ENCODE measurements at regions not wholly inside any gene's neighbourhood (a gene's known extent, or its start where the extent isn't known, plus 50 kb on each side); places are given as distances from the start of the nearest gene placed in this dataset.
"Not testable (repeated sequence)": the region's sequence is repeated elsewhere in the genome, so short reads cannot be mapped to it uniquely, and the experiment has no call there.

DNA sequence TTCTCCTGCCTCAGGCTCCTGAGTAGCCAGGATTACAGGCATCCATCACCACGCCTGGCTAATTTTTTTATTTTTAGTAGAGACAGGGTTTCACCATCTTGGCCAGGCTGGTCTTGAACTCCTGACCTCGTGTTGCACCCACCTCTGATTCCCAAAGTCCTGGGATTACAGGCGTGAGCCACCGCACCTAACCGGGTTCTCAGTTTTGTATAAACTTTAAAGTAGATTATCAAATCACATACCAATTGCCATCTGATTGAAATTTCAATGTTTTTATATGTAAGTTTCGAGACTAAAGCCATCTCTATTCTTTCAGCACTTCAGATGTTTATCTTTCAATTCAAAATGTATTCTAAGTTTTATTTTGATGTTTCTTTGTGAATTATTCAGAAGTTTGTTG, 110.1 kb downstream of the POTEH start:
- H3K9me3 ChIP-seq; intact Hi-C loops (cut with DNase I); H3K36me3 ChIP-seq; H3K27me3 ChIP-seq; H3K4me3 ChIP-seq; DNase-seq; H3K4me1 ChIP-seq; H3K27ac ChIP-seq: not testable (repeated sequence)
- WGBS, 2 donors, result 14 to 56% methylated on average over 1 to 2 of the region's 6 CpGs

- H3K36me3 ChIP-seq; H3K9me3 ChIP-seq; H3K4me3 ChIP-seq; H3K27me3 ChIP-seq; H3K4me1 ChIP-seq; intact Hi-C loops (cut with DNase I); H3K27ac ChIP-seq; DNase-seq: not testable (repeated sequence)
- WGBS, 2 donors, result no CpG with 5 or more reads among the region's 1 CpG
These were observed 121.3 kb downstream of the POTEH start for GRCh38 chr22:15811141-15811540.

GRCh38 chr22:15815783-15816182, 126.0 kb downstream of the POTEH start:
- H3K27ac ChIP-seq; H3K27me3 ChIP-seq; H3K4me1 ChIP-seq; DNase-seq; H3K36me3 ChIP-seq; intact Hi-C loops (cut with DNase I); H3K9me3 ChIP-seq; H3K4me3 ChIP-seq: not testable (repeated sequence)
- WGBS, 2 donors, result no CpG with 5 or more reads among the region's 5 CpGs

DNA sequence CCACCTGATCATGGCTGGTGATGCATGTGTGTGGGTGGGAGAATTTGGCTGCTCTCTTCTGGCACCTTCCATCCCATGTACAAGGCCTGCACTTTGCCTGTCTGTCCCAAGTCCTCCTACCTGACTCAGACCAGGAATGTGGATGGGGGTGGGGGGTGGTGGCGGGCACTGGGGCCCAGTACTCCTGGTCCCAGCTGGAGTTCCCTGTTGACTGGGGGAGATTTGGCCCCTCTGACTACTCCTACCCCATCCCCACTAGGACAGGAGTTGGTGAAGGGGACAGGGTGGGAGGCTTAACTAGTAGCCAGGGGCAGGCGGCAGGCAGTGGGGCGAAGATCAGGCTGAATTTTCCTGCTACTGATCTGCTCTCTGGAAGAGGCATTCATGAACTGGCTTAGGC, 126.6 kb downstream of the POTEH start:
- DNase-seq, result not testable (repeated sequence)

GRCh38 chr22:15817264-15817663, 127.4 kb downstream of the POTEH start:
- H3K36me3 ChIP-seq; H3K27ac ChIP-seq; intact Hi-C loops (cut with DNase I); H3K9me3 ChIP-seq; H3K27me3 ChIP-seq; DNase-seq; H3K4me3 ChIP-seq; H3K4me1 ChIP-seq: not testable (repeated sequence)
- WGBS, 2 donors, result 37 to 41% methylated on average over 1 of the region's 2 CpGs

More for the DNA sequence above, 126.6 kb downstream of the POTEH start:
- 56 to 93% methylated on average over 1 of the region's 3 CpGs for WGBS, 2 donors
- H3K4me1 ChIP-seq; H3K4me3 ChIP-seq; H3K27ac ChIP-seq; H3K9me3 ChIP-seq; H3K27me3 ChIP-seq; H3K36me3 ChIP-seq; intact Hi-C loops (cut with DNase I): not testable (repeated sequence)

DNA sequence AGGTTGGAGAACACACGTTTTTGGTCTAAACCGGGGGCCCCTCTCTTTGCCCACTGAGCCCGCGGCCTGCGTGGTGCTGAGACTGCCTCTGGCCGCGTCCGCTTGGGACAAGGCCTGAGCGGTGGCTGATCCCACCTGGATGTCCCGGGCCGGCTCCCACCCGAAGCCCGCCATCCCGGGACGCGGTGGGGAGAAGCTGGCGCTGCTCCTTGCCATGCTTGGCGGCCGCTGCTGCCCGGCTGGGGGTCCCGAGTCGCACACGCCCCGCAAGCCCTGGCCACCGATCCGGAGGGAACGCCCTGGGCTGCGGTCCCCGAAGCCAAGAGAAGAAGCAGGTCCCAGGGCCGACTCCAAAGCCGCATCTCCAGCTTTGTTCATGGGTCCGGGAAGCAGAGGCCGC, 130.1 kb downstream of the POTEH start:
- H3K27ac ChIP-seq; H3K36me3 ChIP-seq; H3K4me1 ChIP-seq; H3K27me3 ChIP-seq; DNase-seq; intact Hi-C loops (cut with DNase I); H3K9me3 ChIP-seq; H3K4me3 ChIP-seq: not testable (repeated sequence)
- WGBS, 2 donors, result 89 to 90% methylated on average over 13 to 17 of the region's 33 CpGs

GRCh38 chr22:15821088-15821487, 131.3 kb downstream of the POTEH start:
- DNase-seq; H3K27me3 ChIP-seq; H3K4me1 ChIP-seq; H3K36me3 ChIP-seq; H3K9me3 ChIP-seq; H3K4me3 ChIP-seq; H3K27ac ChIP-seq; intact Hi-C loops (cut with DNase I): not testable (repeated sequence)
- 76 to 88% methylated on average over 10 to 15 of the region's 32 CpGs for WGBS, 2 donors

DNA sequence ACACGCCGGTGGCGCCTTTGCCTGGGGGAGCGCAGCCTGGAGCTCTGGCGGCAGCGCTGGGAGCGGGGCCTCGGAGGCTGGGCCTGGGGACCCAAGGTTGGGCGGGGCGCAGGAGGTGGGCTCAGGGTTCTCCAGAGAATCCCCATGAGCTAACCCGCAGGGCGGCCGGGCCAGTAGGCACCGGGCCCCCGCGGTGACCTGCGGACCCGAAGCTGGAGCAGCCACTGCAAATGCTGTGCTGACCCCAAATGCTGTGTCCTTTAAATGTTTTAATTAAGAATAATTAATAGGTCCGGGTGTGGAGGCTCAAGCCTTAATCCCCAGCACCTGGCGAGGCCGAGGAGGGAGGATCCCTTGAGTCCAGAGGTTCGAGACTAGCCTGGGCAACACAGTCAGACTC, 132.2 kb downstream of the POTEH start:
- H3K4me1 ChIP-seq; H3K27me3 ChIP-seq; H3K27ac ChIP-seq; H3K36me3 ChIP-seq; H3K4me3 ChIP-seq; DNase-seq; H3K9me3 ChIP-seq; intact Hi-C loops (cut with DNase I): not testable (repeated sequence)
- WGBS, 2 donors, result 87 to 93% methylated on average over 9 of the region's 22 CpGs

DNA sequence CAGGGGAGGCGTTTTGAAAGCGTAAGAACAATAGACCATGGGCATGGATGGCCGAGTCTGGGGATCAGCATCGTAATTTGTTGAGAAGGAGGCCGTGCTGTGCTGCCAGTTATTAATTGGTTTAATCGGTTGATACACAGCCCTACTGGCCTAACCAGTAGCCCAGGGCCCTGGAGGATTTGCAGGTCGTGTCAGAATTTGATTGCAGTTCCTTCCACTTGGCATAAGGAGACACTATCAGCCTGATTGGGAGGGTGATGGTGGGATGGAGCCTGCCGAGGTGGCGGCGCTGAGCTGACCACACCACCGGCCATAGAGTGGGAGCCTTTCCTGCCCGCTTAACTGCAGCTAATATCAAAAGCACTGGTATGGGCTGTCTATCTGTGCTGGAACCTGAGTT, 133.4 kb downstream of the POTEH start:
- H3K36me3 ChIP-seq; H3K4me1 ChIP-seq; H3K27me3 ChIP-seq; DNase-seq; H3K9me3 ChIP-seq; H3K27ac ChIP-seq; H3K4me3 ChIP-seq; intact Hi-C loops (cut with DNase I): not testable (repeated sequence)
- WGBS, 2 donors, result 74 to 77% methylated on average over 3 to 4 of the region's 12 CpGs

- H3K4me3 ChIP-seq; H3K27ac ChIP-seq; H3K36me3 ChIP-seq; H3K4me1 ChIP-seq; H3K9me3 ChIP-seq; H3K27me3 ChIP-seq; DNase-seq; intact Hi-C loops (cut with DNase I): not testable (repeated sequence)
- 85 to 86% methylated on average over 2 of the region's 2 CpGs for WGBS, 2 donors
These were observed 142.4 kb downstream of the POTEH start for GRCh38 chr22:15832235-15832634.

GRCh38 chr22:15835729-15836128, 145.9 kb downstream of the POTEH start:
- H3K4me1 ChIP-seq; H3K4me3 ChIP-seq; H3K27me3 ChIP-seq; intact Hi-C loops (cut with DNase I); H3K36me3 ChIP-seq; H3K27ac ChIP-seq; H3K9me3 ChIP-seq; DNase-seq: not testable (repeated sequence)
- 63 to 67% methylated on average over 6 to 9 of the region's 9 CpGs for WGBS, 2 donors

- H3K27me3 ChIP-seq; H3K4me1 ChIP-seq; DNase-seq; H3K36me3 ChIP-seq; H3K27ac ChIP-seq; H3K9me3 ChIP-seq; intact Hi-C loops (cut with DNase I); H3K4me3 ChIP-seq: not testable (repeated sequence)
- 93 to 100% methylated on average over 1 of the region's 1 CpG for WGBS, 2 donors
These were observed 159.9 kb downstream of the POTEH start for GRCh38 chr22:15849772-15850171.

DNA sequence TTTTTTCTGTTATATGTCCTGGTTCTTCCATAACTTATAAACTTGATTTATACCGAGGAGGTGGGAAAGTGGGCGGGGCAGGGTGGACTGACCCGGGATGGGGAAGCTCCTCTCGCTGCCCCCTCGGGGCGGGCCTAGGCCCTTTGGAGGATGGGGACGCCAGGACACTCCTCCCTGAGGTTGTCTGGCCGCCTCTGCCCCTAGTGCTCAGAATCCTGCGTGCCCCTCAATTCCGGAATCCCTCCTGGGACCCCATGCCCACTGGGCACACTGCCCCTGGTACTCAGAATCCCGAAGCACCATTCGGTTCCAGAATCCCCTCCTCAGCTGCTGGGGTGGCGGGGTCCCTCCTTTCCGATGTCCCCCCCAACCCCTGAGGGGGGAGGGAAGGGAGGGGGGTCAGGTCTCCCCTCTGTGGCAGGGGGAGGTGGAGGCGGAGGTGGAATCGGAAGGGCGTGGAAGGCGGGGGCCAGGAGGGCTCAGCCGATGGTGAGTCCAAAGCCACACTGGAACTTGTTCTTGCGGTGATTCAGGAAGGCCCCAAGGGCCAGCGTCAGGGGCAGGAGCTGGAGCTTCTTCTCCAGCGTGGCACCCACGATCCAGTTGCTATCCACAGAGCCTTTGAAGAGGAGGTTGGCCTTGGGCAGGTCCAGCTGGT, 164.0 kb downstream of the POTEH start:
- 82 to 84% methylated on average over 8 to 9 of the region's 23 CpGs for WGBS, 2 donors
- H3K36me3 ChIP-seq; H3K4me3 ChIP-seq; H3K27me3 ChIP-seq; H3K9me3 ChIP-seq; H3K27ac ChIP-seq; H3K4me1 ChIP-seq; intact Hi-C loops (cut with DNase I): not testable (repeated sequence)
- DNase-seq, result peak; percentile 24

GRCh38 chr22:15854421-15854820, 164.6 kb downstream of the POTEH start:
- H3K9me3 ChIP-seq; H3K4me1 ChIP-seq; intact Hi-C loops (cut with DNase I); H3K4me3 ChIP-seq; H3K36me3 ChIP-seq; H3K27me3 ChIP-seq; H3K27ac ChIP-seq: not testable (repeated sequence)
- peak; percentile 56 for DNase-seq
- 93 to 94% methylated on average over 14 of the region's 17 CpGs for WGBS, 2 donors
